Keratinocyte (primary cell): ENCODE measurements at regions not wholly inside any gene's neighbourhood (a gene's known extent, or its start where the extent isn't known, plus 50 kb on each side); places are given as distances from the start of the nearest gene placed in this dataset.

ENCODE experiments used
- DNase-seq: peaks from one replicate; pipeline ENCODE4 v3.0.0-alpha.2; 2011; ENCODE audit warnings: low read depth, missing footprints, low spot score
- FAIRE-seq: peaks from 2 replicates; lab custom pipeline; 2011; peaks lifted over from hg19 to GRCh38; lab: Jason Lieb, UNC
- H2AFZ ChIP-seq: 2 replicates; pipeline ENCODE4 v1.6.0; 2012; ENCODE audit warnings: low read length, control low read depth, inconsistent platforms; ENCODE audit not compliant: control insufficient read depth
- H3K27ac ChIP-seq: 2 replicates; pipeline ENCODE4 v1.5.1; 2011; ENCODE audit warnings: low read length; ENCODE audit not compliant: control insufficient read depth, insufficient read depth
- H3K27me3 ChIP-seq: 3 replicates; pipeline ENCODE4 v1.6.0; 2011; ENCODE audit warnings: low read length; ENCODE audit not compliant: control insufficient read depth, insufficient read depth; ENCODE audit errors: extremely low read depth
- H3K36me3 ChIP-seq, 2 experiments: 2 replicates in 1 of 2; 3 replicates in 1 of 2; pipeline ENCODE4 v1.5.1; 2011; ENCODE audit warnings: low read length in 2 of 2, mild to moderate bottlenecking in 1 of 2; ENCODE audit not compliant: control insufficient read depth in 2 of 2, insufficient read depth in 2 of 2; ENCODE audit errors: extremely low read depth in 1 of 2
- H3K4me1 ChIP-seq: 3 replicates; pipeline ENCODE4 v1.5.1; 2011; ENCODE audit warnings: low read length; ENCODE audit not compliant: control insufficient read depth, insufficient read depth; ENCODE audit errors: extremely low read depth
- H3K4me2 ChIP-seq: 3 replicates; pipeline ENCODE4 v1.6.0; 2011; ENCODE audit warnings: low read depth, low read length; ENCODE audit not compliant: control insufficient read depth, insufficient read depth; ENCODE audit errors: extremely low read depth
- H3K4me3 ChIP-seq, 3 experiments: fragments of 200-600 bp in 1 of 3; sonication (generic) in 1 of 3; 2 replicates in 2 of 3; 3 replicates in 1 of 3; pipeline ENCODE4 v1.5.1; 2011 to 2016; ENCODE audit warnings: low read length in 3 of 3, mild to moderate bottlenecking in 3 of 3, control low read depth in 2 of 3, inconsistent platforms in 1 of 3, low read depth in 1 of 3, mixed read lengths in 1 of 3, mixed run types in 1 of 3, moderate library complexity in 1 of 3; ENCODE audit not compliant: control insufficient read depth in 2 of 3, insufficient read depth in 2 of 3; ENCODE audit errors: extremely low read depth in 1 of 3
- H3K79me2 ChIP-seq: 2 replicates; pipeline ENCODE4 v1.6.0; 2012; ENCODE audit warnings: low read length; ENCODE audit not compliant: control insufficient read depth, insufficient read depth
- H3K9ac ChIP-seq: 3 replicates; pipeline ENCODE4 v1.6.0; 2011; ENCODE audit warnings: low read length; ENCODE audit not compliant: control insufficient read depth, insufficient read depth; ENCODE audit errors: extremely low read depth
- H3K9me1 ChIP-seq: 3 replicates; pipeline ENCODE4 v1.6.0; 2011; ENCODE audit warnings: low read length; ENCODE audit not compliant: control insufficient read depth, insufficient read depth; ENCODE audit errors: extremely low read depth
- H3K9me3 ChIP-seq: 2 replicates; pipeline ENCODE4 v1.5.1; 2012; ENCODE audit warnings: low read depth, low read length; ENCODE audit not compliant: control insufficient read depth
- H4K20me1 ChIP-seq: 3 replicates; pipeline ENCODE4 v1.6.0; 2011; ENCODE audit warnings: low read length; ENCODE audit not compliant: control insufficient read depth, insufficient read depth; ENCODE audit errors: extremely low read depth
- CTCF ChIP-seq, 3 experiments: IDR thresholded peaks in 1 of 3; conservative IDR thresholded peaks in 1 of 3; optimal IDR thresholded peaks in 1 of 3; 2 replicates in 2 of 3; 3 replicates in 1 of 3; pipeline versions ENCODE3 to v1.5.1; 2011; ENCODE audit warnings: low read length in 3 of 3, mild to moderate bottlenecking in 3 of 3, moderate library complexity in 2 of 3, control low read depth in 1 of 3, inconsistent platforms in 1 of 3; ENCODE audit not compliant: insufficient read depth in 2 of 3; ENCODE audit errors: extremely low read depth in 1 of 3
- EZH2 ChIP-seq: IDR thresholded peaks from one replicate; pipeline ENCODE4 v1.6.1; 2012; ENCODE audit warnings: inconsistent platforms, mild to moderate bottlenecking, low read length, moderate library complexity
- dilution Hi-C: fragments of 300-500 bp; cut with MboI; formaldehyde crosslinking; loops from one replicate; pipeline ENCODE4 v1.7.0; 2020; ENCODE audit warnings: low sequenced_read_pairs; ENCODE audit not compliant: extremely low pct_ligation_motif_present

- Histone ChIP-seq H4K20me1 (no peaks in the 10 kb centered on the region), H3K27me3 (no peaks in the 10 kb centered on the region), H3K9me1 (no peaks in the 10 kb centered on the region), H3K79me2 (no peaks in the 10 kb centered on the region), H3K4me1 (no peaks in the 10 kb centered on the region), H3K36me3 (no peaks in the 10 kb centered on the region), H3K4me3 (no peak overlapping the region), H3K9me3 (no peaks in the 10 kb centered on the region), H3K4me2 (no peak overlapping the region), H3K9ac (no peak overlapping the region), H3K27ac (no peak overlapping the region), H2AFZ (no peak overlapping the region)
- dilution Hi-C loops = no loop called here
- FAIRE-seq (no peak), DNase-seq (no peak)
- TF ChIP-seq EZH2 (no peak), CTCF (optimal IDR thresholded peaks at IDR 0.05 in 1 of 3, IDR thresholded peaks at IDR 0.05 in 1 of 3, conservative IDR thresholded peaks at IDR 0.05 in 1 of 3; ENCODE audit: extremely low read depth in 1 of 3, insufficient read depth in 2 of 3, low read length in 3 of 3) (no peak)
These were observed 485.6 kb downstream of the NPIPA7 start for GRCh38 chr16:16864536-16864935.

- H3K79me2 ChIP-seq = no peaks in the 10 kb centered on the region
- H4K20me1 ChIP-seq = no peaks in the 10 kb centered on the region
- H3K4me2 ChIP-seq = no peak overlapping the region
- H3K27me3 ChIP-seq = no peaks in the 10 kb centered on the region
- no peaks in the 10 kb centered on the region for H3K9me3 ChIP-seq
- no peak overlapping the region for H3K27ac ChIP-seq
- H3K9ac ChIP-seq = no peak overlapping the region
- H3K4me3 ChIP-seq = no peak overlapping the region
- no peaks in the 10 kb centered on the region for H3K4me1 ChIP-seq
- no peak overlapping the region for H2AFZ ChIP-seq
- no peaks in the 10 kb centered on the region for H3K9me1 ChIP-seq
- dilution Hi-C loops = no loop called here
- no peaks in the 10 kb centered on the region for H3K36me3 ChIP-seq
- FAIRE-seq (no peak), DNase-seq (no peak)
- TF ChIP-seq EZH2 (no peak), CTCF (optimal IDR thresholded peaks at IDR 0.05 in 1 of 3, IDR thresholded peaks at IDR 0.05 in 1 of 3, conservative IDR thresholded peaks at IDR 0.05 in 1 of 3; ENCODE audit: extremely low read depth in 1 of 3, insufficient read depth in 2 of 3, low read length in 3 of 3) (no peak)
These were observed 486.4 kb downstream of the NPIPA7 start for GRCh38 chr16:16865374-16865773.
